Aorta (tissue), 5 donors: ENCODE measurements at regions not wholly inside any gene's neighbourhood (a gene's known extent, or its start where the extent isn't known, plus 50 kb on each side); places are given as distances from the start of the nearest gene placed in this dataset.

ENCODE experiments used
- ATAC-seq: fragments of 200-7000 bp; cut with Tn5 transposase; one replicate; pipeline ENCODE4 v1.9.1; 2022; ENCODE audit warnings: moderate library complexity; ENCODE audit not compliant: low FRiP score
- DNase-seq, 2 donors: peaks; one replicate each; pipeline ENCODE4 v3.0.0-alpha.2; 2020
- H3K27ac ChIP-seq, 2 donors: one replicate each; pipeline ENCODE4 v1.5.1; 2013; ENCODE audit warnings: low read length in 2 of 2, mild to moderate bottlenecking in 2 of 2, moderate library complexity in 2 of 2, control low read depth in 1 of 2, inconsistent platforms in 1 of 2, low read depth in 1 of 2
- H3K27me3 ChIP-seq, 2 donors: one replicate each; pipeline ENCODE4 v1.6.1; 2013; ENCODE audit warnings: control low read depth in 1 of 2, low read length in 1 of 2, mild to moderate bottlenecking in 1 of 2, moderate library complexity in 1 of 2; ENCODE audit not compliant: insufficient read depth in 2 of 2, control insufficient read depth in 1 of 2
- H3K36me3 ChIP-seq, 2 donors: one replicate each; pipeline ENCODE4 v1.6.1; 2013; ENCODE audit warnings: control low read depth in 1 of 2, low read length in 1 of 2, mild to moderate bottlenecking in 1 of 2; ENCODE audit not compliant: insufficient read depth in 2 of 2, control insufficient read depth in 1 of 2
- H3K4me1 ChIP-seq, 2 donors: one replicate each; pipeline ENCODE4 v1.6.1; 2013; ENCODE audit warnings: low read length in 2 of 2, control low read depth in 1 of 2, mild to moderate bottlenecking in 1 of 2, moderate library complexity in 1 of 2; ENCODE audit not compliant: insufficient read depth in 2 of 2, control insufficient read depth in 1 of 2
- H3K4me3 ChIP-seq, 2 donors: one replicate each; pipeline ENCODE4 v1.5.1; 2013; ENCODE audit warnings: low read length in 2 of 2, control low read depth in 1 of 2, mild to moderate bottlenecking in 1 of 2
- H3K9me3 ChIP-seq: one replicate; pipeline ENCODE4 v1.6.1; 2013; ENCODE audit warnings: mild to moderate bottlenecking, low read length; ENCODE audit not compliant: control insufficient read depth
- whole genome bisulfite sequencing, 2 donors: extraction: QIAGEN DNeasy Blood & Tissue Kit; methylation state at CpG; one replicate each; pipeline ENCODE4 v1.1.7; 2013; 5-methylcytosine and 5-hydroxymethylcytosine counted together
- intact Hi-C, 2 donors: fragments of 100-400 bp; cut with DNase I; formaldehyde crosslinking; loops; one replicate each; pipeline versions ENCODE4 v1.14.2 to v1.15.0; 2022
- donor health status: healthy with polysubstance abuse.
- donor health status: Bipolar disorder and iron deficiency.
- donor health status: DM: no; HTN: no; CAD: no.
- donor health status: DM: no; HTN: no; CAD: no.
- donor health status: DM: yes; HTN: yes; CAD: no.

DNA sequence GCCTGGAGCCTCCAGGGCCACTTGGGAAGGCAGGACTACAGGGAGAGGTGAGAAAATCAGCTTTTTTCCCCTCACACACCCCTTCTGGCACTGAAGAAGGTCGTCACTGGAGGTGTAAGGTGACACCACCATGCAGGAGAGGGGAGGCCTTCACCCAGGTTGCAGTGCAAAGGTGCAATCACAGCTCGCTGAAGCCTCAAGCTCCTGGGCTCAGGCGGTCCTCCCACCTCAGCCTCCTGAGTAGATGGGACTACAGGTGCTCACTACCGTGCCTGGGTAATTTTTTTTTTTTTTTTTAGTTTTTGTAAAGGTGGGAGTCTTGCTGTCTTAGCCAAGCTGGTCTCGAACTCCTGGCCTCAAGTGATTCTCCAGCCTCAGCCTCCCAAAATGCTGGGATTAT is 93.6 kb downstream of the TNFAIP2 start:
- Histone ChIP-seq H3K27ac (no peak overlapping the region), H3K4me3 (no peak overlapping the region), H3K27me3 (no peaks in the 10 kb centered on the region), H3K4me1 (no peaks in the 10 kb centered on the region), H3K9me3 (peaks cover 4% of the 10 kb centered on the region), H3K36me3 (no peaks in the 10 kb centered on the region)
- ATAC-seq = no peak
- 86 to 90% methylated on average over 5 of the region's 5 CpGs for WGBS, 2 donors
- peak in 1 of 2 donors; percentile 28 for DNase-seq
- intact Hi-C loops = no loop called here

- DNase-seq (no peak), ATAC-seq (no peak)
- H3K27ac ChIP-seq = no peak overlapping the region
- H3K4me3 ChIP-seq = no peak overlapping the region
- no peaks in the 10 kb centered on the region for H3K36me3 ChIP-seq
- H3K4me1 ChIP-seq = no peaks in the 10 kb centered on the region
- WGBS, 2 donors = 95 to 96% methylated on average over 1 of the region's 1 CpG
- peaks cover 4% of the 10 kb centered on the region for H3K9me3 ChIP-seq
- intact Hi-C loops = no loop called here
- no peaks in the 10 kb centered on the region for H3K27me3 ChIP-seq
Measured at GRCh38 chr14:103217538-103217937, 94.3 kb downstream of the TNFAIP2 start.

DNA sequence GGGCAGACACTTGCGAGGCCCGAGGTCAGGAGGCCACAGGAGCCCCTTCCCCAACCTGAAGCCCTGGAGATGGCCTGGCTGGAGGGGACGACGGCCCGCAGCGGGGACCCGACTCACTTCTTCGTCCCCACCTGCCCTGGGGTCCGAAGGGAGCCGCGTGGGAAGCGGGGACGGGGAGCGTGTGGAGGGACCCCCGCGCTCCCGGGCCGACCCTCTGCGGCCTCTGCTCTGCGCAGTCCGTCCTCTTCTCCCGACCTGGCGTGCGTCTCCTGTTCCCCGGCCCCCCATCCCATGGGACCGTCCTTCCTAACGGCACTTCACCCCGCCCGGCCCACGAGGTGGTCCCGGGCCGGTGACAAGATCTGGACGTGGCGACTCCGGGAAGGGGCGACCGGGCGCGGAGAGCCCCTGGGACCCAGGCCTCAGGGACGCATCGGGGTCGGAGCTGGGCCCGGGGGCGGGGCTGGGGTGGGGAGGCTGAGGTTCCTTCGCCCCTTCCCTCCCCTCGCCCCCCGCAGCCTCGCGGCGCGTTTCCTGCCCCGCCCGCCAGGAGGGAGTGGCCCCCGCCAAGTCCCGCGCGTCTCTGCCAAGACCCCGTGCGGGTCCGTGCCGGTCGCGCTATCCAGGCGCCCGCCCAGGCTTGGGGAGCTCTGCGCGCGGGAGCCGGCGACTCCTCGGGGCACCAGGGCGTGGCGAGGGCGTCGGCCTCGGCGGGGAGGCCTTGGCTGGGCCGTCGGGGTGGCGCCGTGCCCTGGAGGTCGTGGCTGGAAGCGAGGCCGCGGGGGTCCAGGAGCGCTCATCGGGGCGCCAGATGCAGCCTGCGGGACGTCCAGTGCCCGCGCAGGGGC is 97.1 kb downstream of the TNFAIP2 start:
- peaks cover 4% of the 10 kb centered on the region for H3K9me3 ChIP-seq
- intact Hi-C loops = no loop called here
- H3K36me3 ChIP-seq = no peaks in the 10 kb centered on the region
- no peaks in the 10 kb centered on the region for H3K27me3 ChIP-seq
- no peak for ATAC-seq
- peak in 1 of 2 donors; percentile 76 for DNase-seq
- no peak overlapping the region for H3K4me3 ChIP-seq
- H3K27ac ChIP-seq = no peak overlapping the region
- H3K4me1 ChIP-seq = no peaks in the 10 kb centered on the region
- 9 to 13% methylated on average over 80 to 92 of the region's 92 CpGs for WGBS, 2 donors

- Histone ChIP-seq H3K9me3 (peaks cover 4% of the 10 kb centered on the region), H3K27me3 (no peaks in the 10 kb centered on the region), H3K4me1 (no peaks in the 10 kb centered on the region), H3K36me3 (no peaks in the 10 kb centered on the region), H3K27ac (no peak overlapping the region), H3K4me3 (no peak overlapping the region)
- WGBS, 2 donors = 34 to 44% methylated on average over 30 of the region's 30 CpGs
- DNase-seq (peak in 1 of 2 donors; percentile 58), ATAC-seq (no peak)
- intact Hi-C loops = no loop called here
Measured at GRCh38 chr14:103220982-103221641, 97.9 kb downstream of the TNFAIP2 start.

DNA sequence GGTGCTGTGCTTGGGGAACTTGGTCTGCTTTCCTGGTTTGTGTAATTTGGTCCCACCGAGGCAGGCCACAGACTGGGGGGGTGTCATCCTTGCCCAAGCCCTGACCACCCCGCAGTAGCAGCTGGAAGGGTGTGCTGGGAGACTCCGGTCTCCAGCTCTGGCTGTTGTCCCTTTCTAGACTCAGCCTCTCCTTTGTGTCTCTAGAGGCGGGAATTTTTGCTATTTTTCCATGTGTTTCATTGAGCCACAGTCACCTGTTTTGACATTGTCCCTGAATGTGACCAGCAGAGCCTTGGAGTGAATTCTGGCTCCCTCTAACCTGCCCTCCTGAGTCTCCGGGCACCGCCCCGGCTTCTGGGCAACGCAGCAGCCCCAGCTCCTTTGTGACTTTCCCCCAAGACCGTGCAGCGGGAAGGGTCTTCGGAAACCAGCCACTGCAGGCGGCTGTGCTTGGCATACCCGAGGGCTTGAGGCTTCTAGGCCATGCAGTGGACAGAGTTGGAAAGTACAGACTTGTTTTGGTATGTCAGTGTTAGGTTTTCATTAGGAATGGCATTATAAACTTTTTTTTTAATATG is 98.6 kb downstream of the TNFAIP2 start:
- ATAC-seq = no peak
- Histone ChIP-seq H3K27me3 (no peaks in the 10 kb centered on the region), H3K9me3 (peaks cover 2% of the 10 kb centered on the region), H3K4me1 (no peaks in the 10 kb centered on the region), H3K27ac (no peak overlapping the region), H3K36me3 (no peaks in the 10 kb centered on the region), H3K4me3 (no peak overlapping the region)
- intact Hi-C loops = no loop called here
- peak in 1 of 2 donors; percentile 21 for DNase-seq
- WGBS, 2 donors = 81 to 91% methylated on average over 13 of the region's 13 CpGs

DNA sequence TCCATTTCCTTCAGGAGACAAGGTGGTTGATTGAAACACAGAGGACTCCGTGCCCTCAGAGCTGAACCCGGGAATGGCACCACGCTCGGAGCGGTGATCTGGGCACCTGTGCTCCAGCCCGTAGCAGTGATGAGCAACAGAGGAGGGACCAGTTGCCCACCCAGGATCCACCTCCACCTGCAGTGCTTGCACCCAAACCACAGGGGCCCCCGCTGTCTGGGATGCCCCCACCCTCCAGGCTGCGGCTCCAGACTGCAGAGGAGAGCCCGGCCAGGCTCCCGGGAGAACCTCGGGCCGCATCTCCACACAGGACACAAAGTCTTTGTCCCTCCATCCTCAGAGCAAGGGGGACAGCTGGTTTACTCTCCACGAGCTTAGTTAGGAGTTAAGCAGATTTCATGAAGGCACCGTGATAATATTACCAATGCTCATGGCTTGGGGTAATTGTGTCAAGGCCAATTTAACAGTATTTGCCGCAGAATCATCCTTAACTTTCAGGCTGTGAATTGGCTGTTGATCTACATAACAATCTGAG is 100.6 kb downstream of the TNFAIP2 start:
- Histone ChIP-seq H3K9me3 (no peaks in the 10 kb centered on the region), H3K27ac (no peak overlapping the region), H3K36me3 (no peaks in the 10 kb centered on the region), H3K4me1 (no peaks in the 10 kb centered on the region), H3K27me3 (no peaks in the 10 kb centered on the region), H3K4me3 (no peak overlapping the region)
- intact Hi-C loops = no loop called here
- ATAC-seq (no peak), DNase-seq (no peak)
- WGBS, 2 donors = 93% methylated on average over 15 of the region's 15 CpGs

DNA sequence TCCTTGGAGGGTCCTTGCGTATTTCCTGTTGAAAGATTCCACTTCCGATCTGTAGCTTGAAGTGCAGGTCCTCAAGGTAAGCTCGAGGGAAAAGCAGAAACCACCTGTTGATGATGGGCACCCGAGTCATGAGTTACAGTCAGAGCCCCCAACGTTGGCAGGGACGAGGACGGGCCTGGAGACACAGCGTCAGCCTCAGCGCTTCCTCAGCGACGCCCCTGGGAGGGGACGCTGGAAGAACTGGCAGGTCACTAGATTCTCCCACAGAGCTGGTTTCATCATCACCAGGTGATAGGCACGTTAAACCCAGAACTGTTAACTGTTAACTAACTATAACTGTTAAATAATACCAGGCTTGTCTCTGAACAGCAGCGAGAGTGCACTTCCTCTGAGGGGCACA is 101.8 kb downstream of the TNFAIP2 start:
- 75 to 80% methylated on average over 14 of the region's 14 CpGs for WGBS, 2 donors
- Histone ChIP-seq H3K4me3 (no peak overlapping the region), H3K27me3 (no peaks in the 10 kb centered on the region), H3K9me3 (no peaks in the 10 kb centered on the region), H3K4me1 (no peaks in the 10 kb centered on the region), H3K27ac (no peak overlapping the region), H3K36me3 (no peaks in the 10 kb centered on the region)
- ATAC-seq (no peak), DNase-seq (no peak)
- intact Hi-C loops = no loop called here

DNA sequence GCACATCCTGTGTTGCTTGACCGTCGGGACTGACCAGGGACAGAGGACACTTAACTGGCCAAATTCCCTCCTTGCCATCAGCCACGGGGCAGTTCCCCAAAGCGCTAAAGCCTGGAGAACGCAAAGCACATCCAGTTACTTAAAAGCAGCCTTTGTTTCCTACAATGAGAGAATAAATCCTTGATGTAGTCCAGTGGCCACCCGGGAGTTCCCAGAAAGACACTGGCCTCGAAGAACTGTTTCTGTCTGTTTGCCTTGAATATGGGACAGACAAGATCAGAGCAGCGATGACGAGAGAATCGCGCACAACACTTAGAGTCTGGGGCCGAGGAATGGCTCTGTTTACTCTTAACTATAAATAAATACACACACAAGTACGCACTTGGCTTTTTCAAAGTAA is 102.2 kb downstream of the TNFAIP2 start:
- H3K9me3 ChIP-seq = no peaks in the 10 kb centered on the region
- H3K27ac ChIP-seq = no peak overlapping the region
- DNase-seq (no peak), ATAC-seq (no peak)
- no peak overlapping the region for H3K4me3 ChIP-seq
- H3K36me3 ChIP-seq = no peaks in the 10 kb centered on the region
- no peaks in the 10 kb centered on the region for H3K4me1 ChIP-seq
- intact Hi-C loops = no loop called here
- no peaks in the 10 kb centered on the region for H3K27me3 ChIP-seq
- WGBS, 2 donors = 63% methylated on average over 13 of the region's 13 CpGs
